Muscle of arm (tissue), 1 donor: ENCODE measurements at regions not wholly inside any gene's neighbourhood (a gene's known extent, or its start where the extent isn't known, plus 50 kb on each side); places are given as distances from the start of the nearest gene placed in this dataset.
"Not testable (repeated sequence)": the region's sequence is repeated elsewhere in the genome, so short reads cannot be mapped to it uniquely, and the experiment has no call there.

ENCODE experiments used
- DNase-seq: peaks from one replicate; pipeline ENCODE4 v3.0.0-alpha.2; 2013

- no peak for DNase-seq
Observed at GRCh38 chr11:112617098-112617425, 344.2 kb upstream of the NCAM1 start.

- no peak for DNase-seq
Observed at GRCh38 chr11:112617977-112618826, 343.0 kb upstream of the NCAM1 start.

- no peak for DNase-seq
Observed at GRCh38 chr11:112619106-112619505, 342.1 kb upstream of the NCAM1 start.

- no peak for DNase-seq
Observed at GRCh38 chr11:112620621-112621394, 340.4 kb upstream of the NCAM1 start.

- DNase-seq: no peak
Observed at GRCh38 chr11:112623057-112623456, 338.2 kb upstream of the NCAM1 start.

- no peak for DNase-seq
Observed at GRCh38 chr11:112624431-112624830, 336.8 kb upstream of the NCAM1 start.

- not testable (repeated sequence) for DNase-seq
Observed at GRCh38 chr11:112624971-112625370, 336.2 kb upstream of the NCAM1 start.

- DNase-seq: no peak
Observed at GRCh38 chr11:112625814-112626213, 335.4 kb upstream of the NCAM1 start.

GRCh38 chr11:112626731-112627130 is 334.5 kb upstream of the NCAM1 start:
- DNase-seq: no peak

GRCh38 chr11:112627588-112628045 is 333.6 kb upstream of the NCAM1 start:
- DNase-seq: no peak

GRCh38 chr11:112628676-112629075 is 332.5 kb upstream of the NCAM1 start:
- no peak for DNase-seq

- no peak for DNase-seq
Observed at GRCh38 chr11:112630496-112630895, 330.7 kb upstream of the NCAM1 start.

- DNase-seq: no peak
Observed at GRCh38 chr11:112631333-112631732, 329.9 kb upstream of the NCAM1 start.

GRCh38 chr11:112632866-112633505 is 328.2 kb upstream of the NCAM1 start:
- no peak for DNase-seq

GRCh38 chr11:112634551-112634950 is 326.7 kb upstream of the NCAM1 start:
- no peak for DNase-seq

- DNase-seq: no peak
Observed at GRCh38 chr11:112634995-112635737, 326.1 kb upstream of the NCAM1 start.

- no peak for DNase-seq
Observed at GRCh38 chr11:112637076-112637475, 324.1 kb upstream of the NCAM1 start.

- no peak for DNase-seq
Observed at GRCh38 chr11:112637876-112638275, 323.3 kb upstream of the NCAM1 start.

- no peak for DNase-seq
Observed at GRCh38 chr11:112639469-112639868, 321.8 kb upstream of the NCAM1 start.

- no peak for DNase-seq
Observed at GRCh38 chr11:112643416-112643815, 317.8 kb upstream of the NCAM1 start.

GRCh38 chr11:112644410-112645131 is 316.6 kb upstream of the NCAM1 start:
- no peak for DNase-seq
